ENCODE measurements at regions not wholly inside any gene's neighbourhood (a gene's known extent, or its start where the extent isn't known, plus 50 kb on each side); places are given as distances from the start of the nearest gene placed in this dataset.
"Not testable (repeated sequence)": the region's sequence is repeated elsewhere in the genome, so short reads cannot be mapped to it uniquely, and the experiment has no call there.

DNA sequence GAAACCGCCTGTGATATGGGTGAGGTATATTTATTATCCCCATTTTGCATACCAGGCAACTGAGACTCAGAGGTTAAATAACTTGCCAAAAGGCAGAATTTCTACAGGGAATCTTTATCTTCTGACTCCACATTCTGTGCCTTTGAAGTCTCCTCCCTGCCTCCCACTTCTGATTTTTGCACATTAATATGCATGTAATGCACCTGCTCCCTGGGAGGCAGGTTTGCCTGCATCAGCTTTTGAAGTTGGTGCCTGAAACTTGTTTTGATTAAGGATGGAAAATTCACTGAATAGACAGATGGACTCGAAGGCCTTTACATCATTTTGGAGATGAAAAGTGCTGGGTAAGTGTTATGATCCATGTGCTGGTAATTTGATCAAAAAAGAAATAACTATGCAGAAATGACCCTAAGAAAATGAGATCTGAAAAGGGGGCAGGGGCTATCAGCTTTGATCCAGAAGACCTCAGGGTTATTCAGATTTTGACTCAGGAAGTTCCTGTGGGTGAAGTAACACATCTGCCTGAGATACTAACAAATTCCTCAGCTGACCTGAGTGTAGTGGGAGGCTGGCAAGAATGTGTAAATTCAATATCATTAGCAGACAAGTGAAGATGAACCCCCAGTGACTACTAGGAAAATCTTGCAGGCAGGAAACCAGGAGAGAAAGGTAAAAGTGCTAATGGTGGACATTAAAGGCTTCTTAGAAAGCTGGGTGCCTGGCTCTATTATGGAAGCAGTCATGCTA lies 167.5 kb upstream of the BOD1L1 start:
- no peak overlapping the region for H3K27ac ChIP-seq
- no peak overlapping the region for H3K4me3 ChIP-seq
- 56 to 72% methylated on average over 2 of the region's 2 CpGs for WGBS, 2 donors
- H3K27me3 ChIP-seq, result no peaks in the 10 kb centered on the region
- no peak for ATAC-seq (ENCODE audit: low FRiP score in 2 of 2)
- TF ChIP-seq EP300 (IDR thresholded peaks at IDR 0.05) (no peak), POLR2A (IDR thresholded peaks at IDR 0.05) (no peak), POLR2AphosphoS5 (IDR thresholded peaks at IDR 0.05) (no peak)
- TF ChIP-seq, protein P1, sequence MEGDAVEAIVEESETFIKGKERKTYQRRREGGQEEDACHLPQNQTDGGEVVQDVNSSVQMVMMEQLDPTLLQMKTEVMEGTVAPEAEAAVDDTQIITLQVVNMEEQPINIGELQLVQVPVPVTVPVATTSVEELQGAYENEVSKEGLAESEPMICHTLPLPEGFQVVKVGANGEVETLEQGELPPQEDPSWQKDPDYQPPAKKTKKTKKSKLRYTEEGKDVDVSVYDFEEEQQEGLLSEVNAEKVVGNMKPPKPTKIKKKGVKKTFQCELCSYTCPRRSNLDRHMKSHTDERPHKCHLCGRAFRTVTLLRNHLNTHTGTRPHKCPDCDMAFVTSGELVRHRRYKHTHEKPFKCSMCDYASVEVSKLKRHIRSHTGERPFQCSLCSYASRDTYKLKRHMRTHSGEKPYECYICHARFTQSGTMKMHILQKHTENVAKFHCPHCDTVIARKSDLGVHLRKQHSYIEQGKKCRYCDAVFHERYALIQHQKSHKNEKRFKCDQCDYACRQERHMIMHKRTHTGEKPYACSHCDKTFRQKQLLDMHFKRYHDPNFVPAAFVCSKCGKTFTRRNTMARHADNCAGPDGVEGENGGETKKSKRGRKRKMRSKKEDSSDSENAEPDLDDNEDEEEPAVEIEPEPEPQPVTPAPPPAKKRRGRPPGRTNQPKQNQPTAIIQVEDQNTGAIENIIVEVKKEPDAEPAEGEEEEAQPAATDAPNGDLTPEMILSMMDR (IDR thresholded peaks at IDR 0.05), result no peak
- no peaks in the 10 kb centered on the region for H3K4me1 ChIP-seq
- H3K9me3 ChIP-seq, result no peaks in the 10 kb centered on the region
- no peak for DNase-seq
- no peaks in the 10 kb centered on the region for H3K36me3 ChIP-seq

GRCh38 chr4:13797061-13797460 lies 169.5 kb upstream of the BOD1L1 start:
- TF ChIP-seq POLR2A (IDR thresholded peaks at IDR 0.05) (no peak), EP300 (IDR thresholded peaks at IDR 0.05) (no peak), POLR2AphosphoS5 (IDR thresholded peaks at IDR 0.05) (no peak)
- TF ChIP-seq, protein P1 (IDR thresholded peaks at IDR 0.05), result no peak
- no peak for ATAC-seq (ENCODE audit: low FRiP score in 2 of 2)
- H3K27me3 ChIP-seq, result no peaks in the 10 kb centered on the region
- no peaks in the 10 kb centered on the region for H3K9me3 ChIP-seq
- 82 to 94% methylated on average over 7 of the region's 7 CpGs for WGBS, 2 donors
- no peaks in the 10 kb centered on the region for H3K36me3 ChIP-seq
- H3K27ac ChIP-seq, result no peak overlapping the region
- no peak overlapping the region for H3K4me3 ChIP-seq
- no peak for DNase-seq
- no peaks in the 10 kb centered on the region for H3K4me1 ChIP-seq

DNA sequence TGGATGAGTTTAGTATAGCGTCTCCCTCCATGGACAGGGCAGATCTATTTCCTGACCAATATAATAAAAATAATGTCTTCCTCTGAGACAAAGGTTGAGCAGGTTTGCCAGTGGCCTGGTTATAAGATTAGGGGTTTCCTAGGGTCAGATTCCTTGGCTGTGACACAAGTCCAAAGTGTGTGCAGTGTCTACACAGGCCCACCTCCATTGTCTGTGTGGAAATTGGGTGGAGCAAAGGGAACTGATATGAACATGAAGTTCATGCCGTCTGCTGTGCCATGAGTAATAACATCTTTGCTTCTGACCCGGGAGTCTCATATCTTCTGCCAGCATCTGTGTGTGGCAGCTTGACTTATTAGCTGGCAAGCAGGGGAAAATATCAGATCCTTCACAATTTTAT lies 187.7 kb upstream of the BOD1L1 start:
- TF ChIP-seq EP300 (IDR thresholded peaks at IDR 0.05), result no peak
- TF ChIP-seq, protein P1 (IDR thresholded peaks at IDR 0.05), result no peak
- TF ChIP-seq POLR2AphosphoS5 (IDR thresholded peaks at IDR 0.05), result no peak
- TF ChIP-seq POLR2A (IDR thresholded peaks at IDR 0.05), result no peak
- DNase-seq (no peak), ATAC-seq (ENCODE audit: low FRiP score in 2 of 2) (no peak)
- Histone ChIP-seq H3K9me3 (peaks cover 0 to 5% (median 0%) of the 10 kb centered on the region in 4 donors), H3K4me3 (no peak overlapping the region), H3K4me1 (no peaks in the 10 kb centered on the region), H3K36me3 (no peaks in the 10 kb centered on the region), H3K27ac (no peak overlapping the region), H3K27me3 (no peaks in the 10 kb centered on the region)
- WGBS, 2 donors, result 70 to 76% methylated on average over 3 of the region's 3 CpGs

DNA sequence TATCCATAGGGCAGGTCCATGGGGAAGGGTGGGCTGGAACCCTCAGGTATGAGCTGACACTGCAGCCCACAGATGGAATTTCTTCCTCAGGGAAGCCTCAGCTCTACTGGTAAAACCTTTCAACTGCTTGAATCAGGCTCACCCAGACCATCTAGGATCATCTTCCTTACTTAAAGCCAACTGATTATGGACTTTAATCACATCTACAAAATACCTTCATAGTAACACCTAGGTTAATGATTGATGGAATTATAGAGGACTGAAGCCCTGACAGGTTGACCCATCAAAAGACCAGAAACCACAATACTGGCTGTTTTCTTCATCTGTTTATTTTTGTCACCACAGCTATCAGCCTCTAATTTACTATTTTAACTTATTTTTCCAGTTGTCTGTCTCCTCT lies 188.9 kb upstream of the BOD1L1 start:
- no peak for ATAC-seq (ENCODE audit: low FRiP score in 2 of 2)
- no peak for TF ChIP-seq POLR2A (IDR thresholded peaks at IDR 0.05)
- TF ChIP-seq, protein P1 (IDR thresholded peaks at IDR 0.05), result no peak
- Histone ChIP-seq H3K9me3 (peaks cover 0 to 5% (median 0%) of the 10 kb centered on the region in 4 donors), H3K27me3 (no peaks in the 10 kb centered on the region), H3K4me1 (no peaks in the 10 kb centered on the region), H3K27ac (no peak overlapping the region), H3K4me3 (no peak overlapping the region), H3K36me3 (no peaks in the 10 kb centered on the region)
- no peak for DNase-seq

GRCh38 chr4:13821522-13821921 lies 194.0 kb upstream of the BOD1L1 start:
- TF ChIP-seq POLR2AphosphoS5 (IDR thresholded peaks at IDR 0.05), result no peak
- TF ChIP-seq EP300 (IDR thresholded peaks at IDR 0.05), result no peak
- no peak for DNase-seq
- no peaks in the 10 kb centered on the region for H3K4me1 ChIP-seq
- peaks cover 0 to 25% (median 12%) of the 10 kb centered on the region in 4 donors for H3K9me3 ChIP-seq
- 77 to 86% methylated on average over 5 of the region's 5 CpGs for WGBS, 2 donors
- no peaks in the 10 kb centered on the region for H3K27me3 ChIP-seq
- H3K27ac ChIP-seq, result no peak overlapping the region
- ATAC-seq (ENCODE audit: low FRiP score in 2 of 2), result no peak
- no peak overlapping the region for H3K4me3 ChIP-seq
- H3K36me3 ChIP-seq, result no peaks in the 10 kb centered on the region

- not testable (repeated sequence) for ATAC-seq (ENCODE audit: low FRiP score in 2 of 2); H3K4me1 ChIP-seq; DNase-seq; H3K36me3 ChIP-seq; H3K4me3 ChIP-seq; H3K27me3 ChIP-seq; H3K27ac ChIP-seq
- H3K9me3 ChIP-seq, result peaks cover 0 to 25% (median 11%) of the 10 kb centered on the region in 4 donors
Observed at GRCh38 chr4:13825822-13826221, 198.3 kb upstream of the BOD1L1 start.
